Endothelial cell of umbilical vein (primary cell): ENCODE measurements at regions not wholly inside any gene's neighbourhood (a gene's known extent, or its start where the extent isn't known, plus 50 kb on each side); places are given as distances from the start of the nearest gene placed in this dataset.

Source experiments
- BruUV-seq: library from RNA; stranded (reverse); fragments of 400-500 nt; replicated peaks from 2 replicates; lab custom pipeline; 2021; lab: Mats Ljungman, UMichigan
- CTCF ChIA-PET: fragments of 300-600, 350-600 bp; sonication (Branson Sonifier 250); formaldehyde crosslinking; loops from one replicate; lab custom pipeline; 2021; ENCODE audit warnings: antibody characterized with exemption, inconsistent platforms; lab: Charles Lee
- POLR2A ChIA-PET: fragments of 300-600, 350-600 bp; sonication (Branson Sonifier 250); formaldehyde crosslinking; loops from one replicate; lab custom pipeline; 2021; ENCODE audit warnings: antibody characterized with exemption, inconsistent platforms; lab: Charles Lee
- DNase-seq: peaks from one replicate; pipeline ENCODE4 v3.0.0-alpha.2; 2011; ENCODE audit warnings: low read depth, low spot score
- FAIRE-seq: peaks from 2 replicates; lab custom pipeline; 2011; peaks lifted over from hg19 to GRCh38; lab: Jason Lieb, UNC
- H2AFZ ChIP-seq: 2 replicates; pipeline ENCODE4 v1.6.0; 2012; ENCODE audit warnings: low read depth, low read length, control low read depth, inconsistent platforms
- H3K27ac ChIP-seq: 2 replicates; pipeline ENCODE4 v1.5.1; 2011; ENCODE audit warnings: low read depth, mild to moderate bottlenecking, control low read depth, low read length, moderate library complexity; ENCODE audit not compliant: insufficient read depth
- H3K27me3 ChIP-seq, 2 experiments: 2 replicates each; pipeline versions ENCODE4 v1.6.0 to v1.6.1; 2011; ENCODE audit warnings: low read length in 2 of 2, mixed read lengths in 1 of 2; ENCODE audit not compliant: control insufficient read depth in 2 of 2, insufficient read depth in 2 of 2
- H3K36me3 ChIP-seq, 2 experiments: 2 replicates in 1 of 2; 3 replicates in 1 of 2; pipeline ENCODE4 v1.5.1; 2011; ENCODE audit warnings: low read length in 2 of 2, mild to moderate bottlenecking in 1 of 2, moderate library complexity in 1 of 2; ENCODE audit not compliant: control insufficient read depth in 2 of 2, insufficient read depth in 2 of 2; ENCODE audit errors: extremely low read depth in 1 of 2
- H3K4me1 ChIP-seq: 3 replicates; pipeline ENCODE4 v1.5.1; 2011; ENCODE audit warnings: mild to moderate bottlenecking, low read length; ENCODE audit not compliant: control insufficient read depth, insufficient read depth; ENCODE audit errors: extremely low read depth
- H3K4me2 ChIP-seq: 2 replicates; pipeline ENCODE4 v1.6.1; 2011; ENCODE audit warnings: low read length, control low read depth, mixed read lengths; ENCODE audit not compliant: insufficient read depth
- H3K4me3 ChIP-seq, 3 experiments: fragments of 200-600 bp in 1 of 3; sonication (generic), shearing (Covaris generic) in 1 of 3; replicated peaks in 1 of 3; 2 replicates each; pipeline ENCODE4 v1.5.1; 2011 to 2016; ENCODE audit warnings: control low read depth in 3 of 3, low read length in 3 of 3, mild to moderate bottlenecking in 2 of 3, inconsistent platforms in 1 of 3, low read depth in 1 of 3, moderate library complexity in 1 of 3; ENCODE audit not compliant: insufficient read depth in 1 of 3
- H3K79me2 ChIP-seq: 2 replicates; pipeline ENCODE4 v1.6.0; 2012; ENCODE audit warnings: low read length, inconsistent platforms; ENCODE audit not compliant: control insufficient read depth, insufficient read depth
- H3K9ac ChIP-seq: replicated peaks from 2 replicates; pipeline ENCODE3; 2011; ENCODE audit warnings: low read length, control low read depth; ENCODE audit not compliant: insufficient read depth; ENCODE audit errors: extremely low read depth
- H3K9me1 ChIP-seq: replicated peaks from 3 replicates; pipeline ENCODE4 v1.6.0; 2011; ENCODE audit warnings: mild to moderate bottlenecking, low read length; ENCODE audit not compliant: control insufficient read depth, insufficient read depth; ENCODE audit errors: extremely low read depth
- H3K9me3 ChIP-seq: replicated peaks from 2 replicates; pipeline ENCODE4 v1.5.1; 2012; ENCODE audit warnings: low read length, inconsistent platforms; ENCODE audit not compliant: control insufficient read depth, insufficient read depth
- H4K20me1 ChIP-seq: replicated peaks from 2 replicates; pipeline ENCODE3; 2011; ENCODE audit warnings: mild to moderate bottlenecking, low read length; ENCODE audit not compliant: control insufficient read depth, insufficient read depth; ENCODE audit errors: extremely low read depth
- CTCF ChIP-seq, 2 donors: IDR thresholded peaks; 1 replicate in 1 of 2; 2 replicates in 1 of 2; pipeline ENCODE4 v1.5.1; 2011; ENCODE audit warnings: low read length in 2 of 2, mild to moderate bottlenecking in 2 of 2, moderate library complexity in 2 of 2, control low read depth in 1 of 2, inconsistent platforms in 1 of 2, low read depth in 1 of 2; ENCODE audit not compliant: insufficient read depth in 1 of 2; ENCODE audit errors: extremely low read depth in 1 of 2
- FOS ChIP-seq: IDR thresholded peaks from 2 replicates; pipeline ENCODE4 v1.6.1; 2011; ENCODE audit warnings: mild to moderate bottlenecking, low read length, moderate library complexity, borderline replicate concordance; ENCODE audit not compliant: insufficient read depth
- GATA2 ChIP-seq: IDR thresholded peaks from 2 replicates; pipeline ENCODE4 v1.7.0; 2011; ENCODE audit warnings: low read depth, mild to moderate bottlenecking, moderate library complexity, mixed read lengths, low read length; ENCODE audit not compliant: insufficient read length, insufficient read depth
- JUN ChIP-seq: IDR thresholded peaks from 2 replicates; pipeline ENCODE4 v1.6.1; 2011; ENCODE audit warnings: borderline replicate concordance, low read depth; ENCODE audit not compliant: insufficient read length, insufficient read depth
- MAX ChIP-seq: IDR thresholded peaks from 2 replicates; pipeline ENCODE4 v1.6.1; 2011; ENCODE audit not compliant: insufficient read depth, insufficient read length
- MYC ChIP-seq: IDR thresholded peaks from one replicate; pipeline ENCODE4 v1.6.1; 2011; ENCODE audit warnings: mild to moderate bottlenecking, low read depth, low read length
- POLR2AphosphoS5 ChIP-seq: IDR thresholded peaks from 2 replicates; pipeline ENCODE4 v1.6.1; 2012; ENCODE audit warnings: low read depth, mild to moderate bottlenecking, control low read depth, low read length, moderate library complexity; ENCODE audit not compliant: insufficient read depth
- dilution Hi-C: fragments of 300-500 bp; cut with MboI; formaldehyde crosslinking; loops from one replicate; pipeline ENCODE4 v1.15.0; 2019; ENCODE audit warnings: low sequenced_read_pairs; ENCODE audit not compliant: extremely low pct_ligation_motif_present
- intact Hi-C: fragments of 100-400 bp; cut with micrococcal nuclease; formaldehyde crosslinking; loops from one replicate; pipeline ENCODE4 v1.10.0; 2022

DNA sequence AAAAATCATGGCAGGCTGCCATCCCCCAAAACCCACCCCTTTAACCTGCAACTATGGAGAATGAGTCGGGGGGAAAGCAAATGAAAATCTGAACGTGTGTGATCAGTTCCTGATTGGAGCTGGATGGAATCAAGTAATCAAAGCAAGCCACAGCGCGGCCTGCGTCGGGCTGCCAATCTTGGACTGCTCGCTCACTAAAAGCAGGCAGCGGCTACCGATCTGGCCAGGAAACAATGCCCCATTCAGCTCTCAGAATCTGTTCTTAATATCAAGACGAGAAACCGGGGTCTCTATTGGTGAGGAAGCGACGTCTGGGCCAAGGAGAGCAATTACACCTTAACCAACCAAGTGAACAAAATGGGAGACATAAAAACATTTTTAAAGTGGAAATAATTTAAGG lies 472.2 kb downstream of the SOX6 start:
- H3K9ac ChIP-seq = no peak overlapping the region
- no TSS peak for BruUV-seq
- H3K9me3 ChIP-seq = no peaks in the 10 kb centered on the region
- no peaks in the 10 kb centered on the region for H3K36me3 ChIP-seq
- dilution Hi-C loops (no loop called here), intact Hi-C loops (no loop called here)
- no peak for FAIRE-seq
- no peaks in the 10 kb centered on the region for H3K79me2 ChIP-seq
- ChIA-PET POLR2A (no interaction called here), CTCF (no interaction called here)
- TF ChIP-seq JUN = no peak
- no peak for TF ChIP-seq POLR2AphosphoS5
- no peak for TF ChIP-seq CTCF (IDR thresholded peaks at IDR 0.05; ENCODE audit: extremely low read depth in 1 of 2, insufficient read depth in 1 of 2, low read depth in 1 of 2, low read length in 2 of 2)
- no peak for TF ChIP-seq MYC
- no peak for TF ChIP-seq MAX
- TF ChIP-seq FOS = no peak
- no peak for TF ChIP-seq GATA2
- H4K20me1 ChIP-seq = no peaks in the 10 kb centered on the region
- H3K4me3 ChIP-seq = no peak overlapping the region
- no peaks in the 10 kb centered on the region for H3K27me3 ChIP-seq
- no peak overlapping the region for H3K27ac ChIP-seq
- no peaks in the 10 kb centered on the region for H3K9me1 ChIP-seq
- no peak overlapping the region for H3K4me2 ChIP-seq
- no peak overlapping the region for H2AFZ ChIP-seq
- DNase-seq = no peak
- no peaks in the 10 kb centered on the region for H3K4me1 ChIP-seq
